ENCODE measurements at regions not wholly inside any gene's neighbourhood (a gene's known extent, or its start where the extent isn't known, plus 50 kb on each side); places are given as distances from the start of the nearest gene placed in this dataset.
"Not testable (repeated sequence)": the region's sequence is repeated elsewhere in the genome, so short reads cannot be mapped to it uniquely, and the experiment has no call there.

- H3K27ac Mint-ChIP-seq: no peak overlapping the region
- H3K4me1 Mint-ChIP-seq (ENCODE audit: low read depth): no peaks in the 10 kb centered on the region
These were observed 151.8 kb upstream of the HEY2 start for GRCh38 chr6:125597411-125598253.

GRCh38 chr6:125598422-125598821 lies 151.0 kb upstream of the HEY2 start:
- Mint-ChIP-seq H3K36me3 (ENCODE audit: low read depth) (no peaks in the 10 kb centered on the region), H3K9me3 (no peaks in the 10 kb centered on the region), H3K4me3 (no peak overlapping the region), H3K4me1 (ENCODE audit: low read depth) (no peaks in the 10 kb centered on the region), H3K27me3 (ENCODE audit: insufficient read depth) (peaks cover 2% of the 10 kb centered on the region), H3K27ac (no peak overlapping the region)
- intact Hi-C loops (cut with micrococcal nuclease): no loop called here
- no peak for DNase-seq (ENCODE audit: low spot score)

More at GRCh38 chr6:125597411-125598253, 151.8 kb upstream of the HEY2 start:
- Mint-ChIP-seq H3K36me3 (ENCODE audit: low read depth) (no peaks in the 10 kb centered on the region), H3K9me3 (no peaks in the 10 kb centered on the region), H3K27me3 (ENCODE audit: insufficient read depth) (peaks cover 2% of the 10 kb centered on the region), H3K4me3 (no peak overlapping the region)
- no peak for DNase-seq (ENCODE audit: low spot score)
- intact Hi-C loops (cut with micrococcal nuclease): no loop called here

- no peaks in the 10 kb centered on the region for H3K9me3 Mint-ChIP-seq
- peaks cover 5% of the 10 kb centered on the region for H3K27me3 Mint-ChIP-seq (ENCODE audit: insufficient read depth)
- no peaks in the 10 kb centered on the region for H3K36me3 Mint-ChIP-seq (ENCODE audit: low read depth)
- no peaks in the 10 kb centered on the region for H3K4me1 Mint-ChIP-seq (ENCODE audit: low read depth)
- H3K27ac Mint-ChIP-seq: no peak overlapping the region
- DNase-seq (ENCODE audit: low spot score): no peak
- intact Hi-C loops (cut with micrococcal nuclease): no loop called here
- no peak overlapping the region for H3K4me3 Mint-ChIP-seq
These were observed 145.2 kb upstream of the HEY2 start for GRCh38 chr6:125604257-125604656.

DNA sequence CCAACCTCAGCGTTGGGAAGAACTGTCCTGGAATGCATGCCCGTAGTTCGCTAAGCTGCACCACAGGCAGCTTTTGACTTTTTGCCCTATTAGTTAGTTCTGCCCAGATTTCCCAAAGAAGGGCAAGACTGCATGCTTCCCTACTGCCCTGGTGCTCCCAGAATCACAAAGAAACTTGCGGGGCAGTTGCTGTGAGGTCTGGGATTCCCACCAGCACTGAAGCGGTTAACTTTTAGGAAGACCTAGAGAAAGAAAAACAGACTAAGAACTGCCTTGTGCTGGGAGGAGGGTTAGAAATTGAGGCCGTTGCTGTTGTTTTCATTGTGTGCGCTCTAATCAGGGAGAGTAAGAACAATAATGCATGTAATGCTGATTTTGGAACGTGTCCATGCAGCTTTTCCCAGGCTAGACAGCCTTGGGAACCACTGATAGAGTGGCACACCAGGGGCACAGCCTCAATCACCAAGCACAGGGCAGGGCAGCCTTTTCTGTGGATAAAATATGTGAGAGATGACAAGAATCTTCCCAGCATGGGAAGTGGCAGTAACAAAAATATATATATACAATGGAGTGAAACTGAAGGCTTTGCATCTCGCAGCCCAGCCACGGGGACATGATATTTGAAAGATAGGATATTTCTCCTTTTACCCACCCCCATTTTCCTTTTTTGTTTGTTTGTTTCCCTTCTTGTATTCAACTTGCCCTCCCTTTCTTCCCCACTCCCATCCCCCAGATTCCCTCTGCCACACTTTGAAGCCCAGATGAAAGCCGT lies 137.7 kb upstream of the HEY2 start:
- H3K4me1 Mint-ChIP-seq (ENCODE audit: low read depth): no peaks in the 10 kb centered on the region
- H3K4me3 Mint-ChIP-seq: no peak overlapping the region
- intact Hi-C loops (cut with micrococcal nuclease): no loop called here
- no peaks in the 10 kb centered on the region for H3K36me3 Mint-ChIP-seq (ENCODE audit: low read depth)
- peaks cover 3% of the 10 kb centered on the region for H3K27me3 Mint-ChIP-seq (ENCODE audit: insufficient read depth)
- DNase-seq (ENCODE audit: low spot score): no peak
- no peak overlapping the region for H3K27ac Mint-ChIP-seq
- no peaks in the 10 kb centered on the region for H3K9me3 Mint-ChIP-seq

DNA sequence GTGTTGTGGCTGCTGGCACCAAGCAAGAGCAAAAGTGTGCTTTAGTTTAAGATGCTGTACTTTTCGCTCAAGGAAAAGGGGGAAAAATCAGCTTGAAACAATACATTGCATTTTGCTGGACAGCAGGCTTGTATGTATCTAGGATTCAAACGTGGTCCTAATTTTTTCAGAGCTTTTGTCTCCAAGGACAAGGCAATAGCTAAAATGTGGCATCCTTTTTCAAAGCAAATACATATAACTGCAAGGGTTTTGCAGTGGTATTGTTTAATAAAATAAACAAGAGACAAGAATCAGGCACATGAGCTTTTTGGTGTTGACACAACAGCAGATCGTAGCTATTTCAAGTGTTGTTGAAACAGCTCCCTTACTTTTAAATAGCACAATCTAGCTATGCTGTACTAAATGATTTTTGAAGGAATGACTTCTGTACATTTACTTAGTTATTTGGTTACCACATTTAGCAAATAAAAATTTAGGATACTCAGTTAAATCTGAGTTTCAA lies 137.0 kb upstream of the HEY2 start:
- H3K27me3 Mint-ChIP-seq (ENCODE audit: insufficient read depth): peaks cover 3% of the 10 kb centered on the region
- no peaks in the 10 kb centered on the region for H3K36me3 Mint-ChIP-seq (ENCODE audit: low read depth)
- no peak for DNase-seq (ENCODE audit: low spot score)
- no peaks in the 10 kb centered on the region for H3K4me1 Mint-ChIP-seq (ENCODE audit: low read depth)
- H3K9me3 Mint-ChIP-seq: no peaks in the 10 kb centered on the region
- no peak overlapping the region for H3K27ac Mint-ChIP-seq
- H3K4me3 Mint-ChIP-seq: no peak overlapping the region
- intact Hi-C loops (cut with micrococcal nuclease): no loop called here

- no peak for DNase-seq (ENCODE audit: low spot score)
- no peaks in the 10 kb centered on the region for H3K36me3 Mint-ChIP-seq (ENCODE audit: low read depth)
- intact Hi-C loops (cut with micrococcal nuclease): no loop called here
- no peak overlapping the region for H3K4me3 Mint-ChIP-seq
- H3K4me1 Mint-ChIP-seq (ENCODE audit: low read depth): no peaks in the 10 kb centered on the region
- no peak overlapping the region for H3K27ac Mint-ChIP-seq
- H3K9me3 Mint-ChIP-seq: no peaks in the 10 kb centered on the region
- H3K27me3 Mint-ChIP-seq (ENCODE audit: insufficient read depth): peaks cover 8% of the 10 kb centered on the region
These were observed 130.8 kb upstream of the HEY2 start for GRCh38 chr6:125618629-125619028.

GRCh38 chr6:125623085-125623484 lies 126.3 kb upstream of the HEY2 start:
- Mint-ChIP-seq H3K4me1 (ENCODE audit: low read depth) (no peaks in the 10 kb centered on the region), H3K9me3 (no peaks in the 10 kb centered on the region), H3K27ac (no peak overlapping the region), H3K4me3 (no peak overlapping the region), H3K36me3 (ENCODE audit: low read depth) (no peaks in the 10 kb centered on the region), H3K27me3 (ENCODE audit: insufficient read depth) (peaks cover 19% of the 10 kb centered on the region)
- intact Hi-C loops (cut with micrococcal nuclease): no loop called here
- DNase-seq (ENCODE audit: low spot score): no peak

GRCh38 chr6:125631165-125631564 lies 118.3 kb upstream of the HEY2 start:
- intact Hi-C loops (cut with micrococcal nuclease): no loop called here
- peaks cover 4% of the 10 kb centered on the region for H3K27me3 Mint-ChIP-seq (ENCODE audit: insufficient read depth)
- no peaks in the 10 kb centered on the region for H3K36me3 Mint-ChIP-seq (ENCODE audit: low read depth)
- H3K4me3 Mint-ChIP-seq: no peak overlapping the region
- no peak overlapping the region for H3K27ac Mint-ChIP-seq
- no peaks in the 10 kb centered on the region for H3K4me1 Mint-ChIP-seq (ENCODE audit: low read depth)
- DNase-seq (ENCODE audit: low spot score): no peak
- no peaks in the 10 kb centered on the region for H3K9me3 Mint-ChIP-seq

GRCh38 chr6:125636011-125636410 lies 113.4 kb upstream of the HEY2 start:
- H3K27ac Mint-ChIP-seq; H3K4me1 Mint-ChIP-seq (ENCODE audit: low read depth); H3K4me3 Mint-ChIP-seq; H3K9me3 Mint-ChIP-seq; H3K36me3 Mint-ChIP-seq (ENCODE audit: low read depth); DNase-seq (ENCODE audit: low spot score); intact Hi-C loops (cut with micrococcal nuclease); H3K27me3 Mint-ChIP-seq (ENCODE audit: insufficient read depth): not testable (repeated sequence)

- Mint-ChIP-seq H3K36me3 (ENCODE audit: low read depth) (no peaks in the 10 kb centered on the region), H3K4me3 (no peak overlapping the region), H3K4me1 (ENCODE audit: low read depth) (no peaks in the 10 kb centered on the region), H3K9me3 (no peaks in the 10 kb centered on the region), H3K27ac (no peak overlapping the region), H3K27me3 (ENCODE audit: insufficient read depth) (no peaks in the 10 kb centered on the region)
- no peak for DNase-seq (ENCODE audit: low spot score)
- intact Hi-C loops (cut with micrococcal nuclease): no loop called here
These were observed 112.8 kb upstream of the HEY2 start for GRCh38 chr6:125636671-125637070.

DNA sequence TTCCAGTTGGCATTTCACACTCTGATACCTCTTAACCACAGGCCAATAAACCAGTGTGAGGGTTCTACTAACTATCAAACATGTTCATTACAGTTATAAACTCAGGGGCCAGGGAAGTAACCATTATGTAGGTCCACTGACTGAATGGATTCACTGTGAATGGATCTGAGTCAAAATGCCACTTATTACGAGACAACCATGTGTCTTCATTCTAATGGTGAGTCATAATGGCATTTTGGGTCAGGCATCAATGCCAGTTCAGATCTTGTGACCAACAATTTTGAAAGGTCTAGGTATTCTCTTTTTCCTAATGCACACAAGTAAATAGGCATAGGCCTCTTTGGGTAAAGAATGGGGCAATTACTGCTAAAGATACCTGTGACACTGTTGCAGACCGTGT lies 112.2 kb upstream of the HEY2 start:
- intact Hi-C loops (cut with micrococcal nuclease): no loop called here
- H3K4me1 Mint-ChIP-seq (ENCODE audit: low read depth): no peaks in the 10 kb centered on the region
- no peak overlapping the region for H3K27ac Mint-ChIP-seq
- H3K36me3 Mint-ChIP-seq (ENCODE audit: low read depth): no peaks in the 10 kb centered on the region
- H3K4me3 Mint-ChIP-seq: no peak overlapping the region
- H3K9me3 Mint-ChIP-seq: no peaks in the 10 kb centered on the region
- DNase-seq (ENCODE audit: low spot score): no peak
- H3K27me3 Mint-ChIP-seq (ENCODE audit: insufficient read depth): no peaks in the 10 kb centered on the region

DNA sequence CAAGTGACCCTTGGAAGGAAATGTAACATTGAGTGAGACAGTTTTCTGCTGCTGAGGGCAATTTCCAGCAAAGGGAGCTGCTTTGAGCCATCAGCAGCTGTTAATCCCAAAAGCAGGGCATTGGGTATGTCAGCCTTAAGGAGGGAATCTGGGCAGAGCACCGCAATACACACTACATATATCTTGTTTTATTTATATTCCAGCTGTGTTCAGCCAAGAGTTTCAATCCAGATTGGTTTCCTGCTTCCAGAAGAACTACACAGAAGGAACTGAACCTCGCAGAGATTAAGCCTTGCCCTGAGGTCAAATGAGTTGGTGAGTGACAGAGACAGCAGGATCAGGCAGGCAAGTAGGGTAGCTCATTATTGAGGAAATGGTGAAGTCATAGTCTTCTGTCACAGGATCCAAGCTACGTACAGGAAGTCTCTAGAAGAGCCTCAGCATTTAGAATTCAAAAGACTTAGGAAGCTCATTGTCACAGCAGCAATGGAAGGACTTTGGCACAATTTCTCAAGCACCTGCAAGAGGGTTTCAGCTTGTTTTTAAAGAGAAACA lies 109.9 kb upstream of the HEY2 start:
- no peaks in the 10 kb centered on the region for H3K4me1 Mint-ChIP-seq (ENCODE audit: low read depth)
- intact Hi-C loops (cut with micrococcal nuclease): no loop called here

More for the DNA sequence above, 109.9 kb upstream of the HEY2 start:
- Mint-ChIP-seq H3K9me3 (no peaks in the 10 kb centered on the region), H3K4me3 (no peak overlapping the region), H3K27ac (no peak overlapping the region), H3K36me3 (ENCODE audit: low read depth) (no peaks in the 10 kb centered on the region), H3K27me3 (ENCODE audit: insufficient read depth) (no peaks in the 10 kb centered on the region)
- DNase-seq (ENCODE audit: low spot score): no peak
